Lung (tissue), 11 donors: ENCODE measurements at regions not wholly inside any gene's neighbourhood (a gene's known extent, or its start where the extent isn't known, plus 50 kb on each side); places are given as distances from the start of the nearest gene placed in this dataset.

Experiments used
- ATAC-seq: fragments of 200-7000 bp; cut with Tn5 transposase; one replicate; pipeline ENCODE4 v1.9.1; 2020; ENCODE audit warnings: moderate number of reproducible peaks; ENCODE audit not compliant: insufficient read depth, low FRiP score
- DNase-seq, 3 donors: peaks; one replicate each; pipeline ENCODE4 v3.0.0-alpha.2; 2013 to 2017
- H3K27ac ChIP-seq, 2 donors: one replicate each; pipeline ENCODE4 v1.5.1; 2013; ENCODE audit warnings: mild to moderate bottlenecking in 2 of 2, moderate library complexity in 2 of 2, control low read depth in 1 of 2, inconsistent platforms in 1 of 2, low read depth in 1 of 2, low read length in 1 of 2
- H3K27me3 ChIP-seq, 3 donors: one replicate each; pipeline ENCODE4 v1.5.1; 2013; ENCODE audit warnings: low read length in 2 of 3; ENCODE audit not compliant: control insufficient read depth in 3 of 3, insufficient read depth in 3 of 3
- H3K36me3 ChIP-seq, 4 donors: one replicate each; pipeline ENCODE4 v1.5.1; 2013; ENCODE audit warnings: low read length in 4 of 4, mild to moderate bottlenecking in 1 of 4, moderate library complexity in 1 of 4; ENCODE audit not compliant: control insufficient read depth in 4 of 4, insufficient read depth in 4 of 4
- H3K4me1 ChIP-seq, 5 donors: one replicate each; pipeline ENCODE4 v1.5.1; 2013; ENCODE audit warnings: low read length in 5 of 5, mild to moderate bottlenecking in 2 of 5, moderate library complexity in 1 of 5; ENCODE audit not compliant: control insufficient read depth in 5 of 5, insufficient read depth in 5 of 5
- H3K4me3 ChIP-seq: one replicate; pipeline ENCODE4 v1.5.1; 2013; ENCODE audit warnings: mild to moderate bottlenecking, control low read depth, moderate library complexity
- H3K9ac ChIP-seq, 2 donors: one replicate each; pipeline ENCODE4 v1.5.1; 2013; ENCODE audit warnings: low read length in 2 of 2, control low read depth in 1 of 2; ENCODE audit not compliant: insufficient read depth in 1 of 2
- H3K9me3 ChIP-seq, 4 donors: one replicate each; pipeline ENCODE4 v1.5.1; 2013; ENCODE audit warnings: low read length in 3 of 4, mild to moderate bottlenecking in 1 of 4, moderate library complexity in 1 of 4; ENCODE audit not compliant: control insufficient read depth in 4 of 4, insufficient read depth in 3 of 4
- CTCF ChIP-seq: IDR thresholded peaks from 2 replicates; pipeline ENCODE4 v1.5.1; 2012; ENCODE audit warnings: mild to moderate bottlenecking; ENCODE audit errors: control extremely low read depth, extremely low read depth
- WGBS, 2 donors: extraction: QIAGEN DNeasy Blood & Tissue Kit; methylation state at CpG; one replicate each; pipeline ENCODE4 v1.1.7; 2013; 5-methylcytosine and 5-hydroxymethylcytosine counted together
- donor health status: control.
- donor health status: control.
- donor health status: Bipolar disorder and iron deficiency.
- donor health status: healthy.
- donor health status: DM: yes; HTN: yes; CAD: no.

GRCh38 chr20:50320901-50321796 lies 130.5 kb downstream of the CEBPB start:
- Histone ChIP-seq H3K9ac (peak overlapping the region in 1 of 2 donors; percentile 51), H3K27ac (peak overlapping the region in 1 of 2 donors; percentile 89), H3K4me1 (peaks cover 0 to 24% (median 7%) of the 10 kb centered on the region in 5 donors), H3K9me3 (peaks cover 0 to 2% (median under 1%) of the 10 kb centered on the region in 4 donors), H3K27me3 (no peaks in the 10 kb centered on the region), H3K36me3 (no peaks in the 10 kb centered on the region), H3K4me3 (peak overlapping the region; percentile 8)
- no peak for TF ChIP-seq CTCF
- 41 to 51% methylated on average over 21 of the region's 21 CpGs for WGBS, 2 donors
- ATAC-seq (peak; percentile 93), DNase-seq (peak in 2 of 3 donors; percentile 74 to 76)

GRCh38 chr20:50321797-50322480 lies 131.3 kb downstream of the CEBPB start:
- TF ChIP-seq CTCF, result no peak
- Histone ChIP-seq H3K36me3 (no peaks in the 10 kb centered on the region), H3K4me1 (peaks cover 0 to 18% (median 7%) of the 10 kb centered on the region in 5 donors), H3K9me3 (peaks cover 0 to 2% (median under 1%) of the 10 kb centered on the region in 4 donors), H3K9ac (peak overlapping the region in 1 of 2 donors; percentile 51), H3K4me3 (no peak overlapping the region), H3K27me3 (no peaks in the 10 kb centered on the region), H3K27ac (peak overlapping the region in 1 of 2 donors; percentile 83)
- 59 to 87% methylated on average over 9 of the region's 9 CpGs for WGBS, 2 donors
- DNase-seq, result peak; percentile 79 to 90 (median 86)
- peak; percentile 25 for ATAC-seq

GRCh38 chr20:50322703-50323131 lies 132.1 kb downstream of the CEBPB start:
- Histone ChIP-seq H3K27ac (no peak overlapping the region), H3K27me3 (no peaks in the 10 kb centered on the region), H3K4me3 (no peak overlapping the region), H3K36me3 (no peaks in the 10 kb centered on the region), H3K9me3 (peaks cover 0 to 2% (median under 1%) of the 10 kb centered on the region in 4 donors), H3K9ac (peak overlapping the region in 1 of 2 donors; percentile 26), H3K4me1 (peaks cover 0 to 18% (median 7%) of the 10 kb centered on the region in 5 donors)
- 98 to 99% methylated on average over 5 of the region's 5 CpGs for WGBS, 2 donors
- TF ChIP-seq CTCF, result no peak
- DNase-seq (no peak), ATAC-seq (no peak)
